ENCODE measurements at regions not wholly inside any gene's neighbourhood (a gene's known extent, or its start where the extent isn't known, plus 50 kb on each side); places are given as distances from the start of the nearest gene placed in this dataset.

GRCh38 chr12:98238515-98239130 is 276.8 kb upstream of the TMPO start:
- no peak for TF ChIP-seq CTCF (IDR thresholded peaks at IDR 0.05)
- TF ChIP-seq POLR2AphosphoS5 (IDR thresholded peaks at IDR 0.05) = no peak

Data from breast epithelium (tissue), 3 donors.